Activated T-helper 17 cell treated with anti-CD3 and anti-CD28 coated beads, Interleukin-2, amount 50 U/mL, for 72 hours (primary cell): ENCODE measurements at regions not wholly inside any gene's neighbourhood (a gene's known extent, or its start where the extent isn't known, plus 50 kb on each side); places are given as distances from the start of the nearest gene placed in this dataset.
"Not testable (repeated sequence)": the region's sequence is repeated elsewhere in the genome, so short reads cannot be mapped to it uniquely, and the experiment has no call there.

Source experiments
- ATAC-seq: fragments of 150-1000 bp; cut with Tn5 transposase; replicated peaks from 2 replicates; pipeline ENCODE4 v1.10.0; 2021; ENCODE audit warnings: mild to moderate bottlenecking, moderate library complexity
- H3K27ac Mint-ChIP-seq: one replicate; pipeline ENCODE4 v1.8.0; 2022; ENCODE audit warnings: mixed read lengths
- H3K27me3 Mint-ChIP-seq: one replicate; pipeline ENCODE4 v1.8.0; 2022; ENCODE audit warnings: mixed read lengths
- H3K36me3 Mint-ChIP-seq: one replicate; pipeline ENCODE4 v1.8.0; 2022; ENCODE audit warnings: low read depth, mild to moderate bottlenecking, mixed read lengths
- H3K4me1 Mint-ChIP-seq: one replicate; pipeline ENCODE4 v1.8.0; 2022; ENCODE audit warnings: mixed read lengths
- H3K4me3 Mint-ChIP-seq: one replicate; pipeline ENCODE4 v1.8.0; 2022; ENCODE audit warnings: mild to moderate bottlenecking, mixed read lengths
- H3K9me3 Mint-ChIP-seq: one replicate; pipeline ENCODE4 v1.8.0; 2022; ENCODE audit warnings: mixed read lengths

GRCh38 chr21:13303763-13304162 is 305.8 kb upstream of the POTED start:
- not testable (repeated sequence) for H3K9me3 Mint-ChIP-seq, H3K36me3 Mint-ChIP-seq, ATAC-seq, H3K4me1 Mint-ChIP-seq, H3K4me3 Mint-ChIP-seq, H3K27ac Mint-ChIP-seq, H3K27me3 Mint-ChIP-seq

- ATAC-seq, H3K9me3 Mint-ChIP-seq, H3K4me1 Mint-ChIP-seq, H3K36me3 Mint-ChIP-seq, H3K27ac Mint-ChIP-seq, H3K4me3 Mint-ChIP-seq, H3K27me3 Mint-ChIP-seq: not testable (repeated sequence)
Observed at GRCh38 chr21:13304901-13305300, 304.7 kb upstream of the POTED start.

GRCh38 chr21:13310120-13310519 is 299.5 kb upstream of the POTED start:
- H3K27ac Mint-ChIP-seq, H3K9me3 Mint-ChIP-seq, ATAC-seq, H3K4me3 Mint-ChIP-seq, H3K4me1 Mint-ChIP-seq, H3K36me3 Mint-ChIP-seq, H3K27me3 Mint-ChIP-seq: not testable (repeated sequence)

GRCh38 chr21:13310570-13311524 is 298.7 kb upstream of the POTED start:
- H3K4me1 Mint-ChIP-seq, H3K4me3 Mint-ChIP-seq, H3K9me3 Mint-ChIP-seq, H3K27me3 Mint-ChIP-seq, ATAC-seq, H3K27ac Mint-ChIP-seq, H3K36me3 Mint-ChIP-seq: not testable (repeated sequence)

- not testable (repeated sequence) for H3K27me3 Mint-ChIP-seq, H3K9me3 Mint-ChIP-seq, ATAC-seq, H3K4me3 Mint-ChIP-seq, H3K27ac Mint-ChIP-seq, H3K36me3 Mint-ChIP-seq, H3K4me1 Mint-ChIP-seq
Observed at GRCh38 chr21:13318718-13319117, 290.9 kb upstream of the POTED start.

- not testable (repeated sequence) for H3K27ac Mint-ChIP-seq, H3K9me3 Mint-ChIP-seq, H3K36me3 Mint-ChIP-seq, ATAC-seq, H3K4me1 Mint-ChIP-seq, H3K4me3 Mint-ChIP-seq, H3K27me3 Mint-ChIP-seq
Observed at GRCh38 chr21:13321919-13322318, 287.7 kb upstream of the POTED start.

GRCh38 chr21:13340670-13341234 is 268.8 kb upstream of the POTED start:
- H3K4me1 Mint-ChIP-seq, H3K4me3 Mint-ChIP-seq, ATAC-seq, H3K27ac Mint-ChIP-seq, H3K27me3 Mint-ChIP-seq, H3K36me3 Mint-ChIP-seq, H3K9me3 Mint-ChIP-seq: not testable (repeated sequence)

GRCh38 chr21:13351521-13351920 is 258.1 kb upstream of the POTED start:
- not testable (repeated sequence) for H3K4me3 Mint-ChIP-seq, H3K4me1 Mint-ChIP-seq, H3K9me3 Mint-ChIP-seq, H3K27me3 Mint-ChIP-seq, ATAC-seq, H3K36me3 Mint-ChIP-seq, H3K27ac Mint-ChIP-seq

- not testable (repeated sequence) for H3K4me1 Mint-ChIP-seq
Observed at GRCh38 chr21:13360175-13360574, 249.4 kb upstream of the POTED start.

GRCh38 chr21:13368200-13368599 is 241.4 kb upstream of the POTED start:
- Mint-ChIP-seq H3K9me3 (no peaks in the 10 kb centered on the region), H3K4me3 (no peak overlapping the region), H3K36me3 (no peaks in the 10 kb centered on the region), H3K4me1 (no peaks in the 10 kb centered on the region), H3K27me3 (no peaks in the 10 kb centered on the region), H3K27ac (no peak overlapping the region)
- ATAC-seq: no peak

More at GRCh38 chr21:13360175-13360574, 249.4 kb upstream of the POTED start:
- not testable (repeated sequence) for ATAC-seq, H3K27me3 Mint-ChIP-seq, H3K9me3 Mint-ChIP-seq, H3K36me3 Mint-ChIP-seq, H3K27ac Mint-ChIP-seq, H3K4me3 Mint-ChIP-seq

- ATAC-seq: not testable (repeated sequence)
Observed at GRCh38 chr21:13372721-13373120, 236.9 kb upstream of the POTED start.

GRCh38 chr21:13378943-13379342 is 230.6 kb upstream of the POTED start:
- ATAC-seq, H3K4me3 Mint-ChIP-seq, H3K9me3 Mint-ChIP-seq, H3K4me1 Mint-ChIP-seq, H3K36me3 Mint-ChIP-seq, H3K27ac Mint-ChIP-seq, H3K27me3 Mint-ChIP-seq: not testable (repeated sequence)

More at GRCh38 chr21:13372721-13373120, 236.9 kb upstream of the POTED start:
- H3K4me1 Mint-ChIP-seq, H3K4me3 Mint-ChIP-seq, H3K9me3 Mint-ChIP-seq, H3K36me3 Mint-ChIP-seq, H3K27ac Mint-ChIP-seq, H3K27me3 Mint-ChIP-seq: not testable (repeated sequence)

- not testable (repeated sequence) for H3K9me3 Mint-ChIP-seq, H3K4me3 Mint-ChIP-seq, H3K27me3 Mint-ChIP-seq, H3K36me3 Mint-ChIP-seq, H3K4me1 Mint-ChIP-seq, ATAC-seq, H3K27ac Mint-ChIP-seq
Observed at GRCh38 chr21:13379566-13379965, 230.0 kb upstream of the POTED start.

GRCh38 chr21:13380561-13380960 is 229.0 kb upstream of the POTED start:
- ATAC-seq, H3K4me1 Mint-ChIP-seq: not testable (repeated sequence)

GRCh38 chr21:13384143-13384542 is 225.4 kb upstream of the POTED start:
- H3K36me3 Mint-ChIP-seq, H3K27me3 Mint-ChIP-seq, H3K4me3 Mint-ChIP-seq, H3K9me3 Mint-ChIP-seq, H3K4me1 Mint-ChIP-seq, ATAC-seq, H3K27ac Mint-ChIP-seq: not testable (repeated sequence)

More at GRCh38 chr21:13380561-13380960, 229.0 kb upstream of the POTED start:
- H3K4me3 Mint-ChIP-seq, H3K27ac Mint-ChIP-seq, H3K27me3 Mint-ChIP-seq, H3K9me3 Mint-ChIP-seq, H3K36me3 Mint-ChIP-seq: not testable (repeated sequence)
